ENCODE measurements at regions not wholly inside any gene's neighbourhood (a gene's known extent, or its start where the extent isn't known, plus 50 kb on each side); places are given as distances from the start of the nearest gene placed in this dataset.

- no peak for TF ChIP-seq POLR2AphosphoS5 (IDR thresholded peaks at IDR 0.05; ENCODE audit: low read depth)
- TF ChIP-seq CTCF (IDR thresholded peaks at IDR 0.05; ENCODE audit: insufficient read depth, low read length) = no peak
These were observed 665.3 kb upstream of the RAB6C start for GRCh38 chr2:129314120-129314519.

Data from HL-60 (cell line).